Loucy (cell line): ENCODE measurements at regions not wholly inside any gene's neighbourhood (a gene's known extent, or its start where the extent isn't known, plus 50 kb on each side); places are given as distances from the start of the nearest gene placed in this dataset.

Experiments
- H2AFZ ChIP-seq: fragments of 200-600 bp; sonication (generic); 2 replicates; pipeline ENCODE4 v1.6.0; 2016; ENCODE audit warnings: antibody characterized with exemption, mild to moderate bottlenecking, low read length, moderate library complexity
- H3F3A ChIP-seq: fragments of 200-600 bp; 2 replicates; pipeline ENCODE4 v1.6.0; 2016; ENCODE audit warnings: antibody characterized with exemption, low read depth, mild to moderate bottlenecking
- H3K27me3 ChIP-seq: fragments of 200-600 bp; sonication (generic); 2 replicates; pipeline ENCODE4 v1.6.1; 2014; ENCODE audit warnings: low read length, mild to moderate bottlenecking; ENCODE audit not compliant: insufficient read depth, poor library complexity, severe bottlenecking
- H3K36me3 ChIP-seq: fragments of 200-600 bp; sonication (generic); 2 replicates; pipeline ENCODE4 v1.6.1; 2016; ENCODE audit warnings: low read length; ENCODE audit not compliant: insufficient read depth
- H3K4me1 ChIP-seq: fragments of 200-600 bp; sonication (generic); 2 replicates; pipeline ENCODE4 v1.5.1; 2014; ENCODE audit warnings: low read length, mild to moderate bottlenecking; ENCODE audit not compliant: insufficient read depth, poor library complexity, severe bottlenecking
- H3K4me2 ChIP-seq: fragments of 200-600 bp; sonication (generic); 2 replicates; pipeline ENCODE4 v1.6.0; 2014; ENCODE audit warnings: antibody characterized with exemption, low read length, low read depth, mild to moderate bottlenecking; ENCODE audit not compliant: poor library complexity, severe bottlenecking
- H3K4me3 ChIP-seq: fragments of 200-600 bp; sonication (generic); 2 replicates; pipeline ENCODE4 v1.5.1; 2014; ENCODE audit warnings: low read length, mild to moderate bottlenecking, mixed read lengths; ENCODE audit not compliant: poor library complexity, severe bottlenecking
- H3K79me2 ChIP-seq: fragments of 200-600 bp; sonication (generic); 2 replicates; pipeline ENCODE4 v1.6.1; 2014; ENCODE audit warnings: low read length; ENCODE audit not compliant: insufficient read depth
- H3K9ac ChIP-seq: fragments of 200-600 bp; sonication (generic); 2 replicates; pipeline ENCODE4 v1.6.0; 2014; ENCODE audit warnings: mild to moderate bottlenecking, low read depth, low read length, moderate library complexity; ENCODE audit not compliant: poor library complexity, severe bottlenecking
- H3K9me2 ChIP-seq: fragments of 200-600 bp; sonication (generic); replicated peaks from 2 replicates; pipeline ENCODE4 v1.6.1; 2016; ENCODE audit warnings: low read depth, low read length, mixed read lengths
- H3K9me3 ChIP-seq: fragments of 200-600 bp; sonication (generic); 2 replicates; pipeline ENCODE4 v1.6.1; 2014; ENCODE audit warnings: mild to moderate bottlenecking, antibody characterized with exemption, low read length, low read depth; ENCODE audit not compliant: insufficient read depth
- H4K20me1 ChIP-seq: fragments of 200-600 bp; sonication (generic); 2 replicates; pipeline ENCODE4 v1.6.0; 2014; ENCODE audit warnings: antibody characterized with exemption, low read length, mild to moderate bottlenecking; ENCODE audit not compliant: insufficient read depth, poor library complexity, severe bottlenecking
- CTCF ChIP-seq: fragments of 200-600 bp; sonication (generic); conservative IDR thresholded peaks from 2 replicates; pipeline ENCODE4 v1.5.1; 2014; ENCODE audit warnings: mild to moderate bottlenecking, antibody characterized with exemption, low read length
- EZH2phosphoT487 ChIP-seq: fragments of 200-600 bp; IDR thresholded peaks from 2 replicates; pipeline ENCODE4 v1.6.1; 2018; ENCODE audit warnings: antibody characterized with exemption, mild to moderate bottlenecking, moderate library complexity, borderline replicate concordance

- no peak overlapping the region for H3K4me2 ChIP-seq
- no peak overlapping the region for H2AFZ ChIP-seq
- H3K4me3 ChIP-seq = no peak overlapping the region
- no peaks in the 10 kb centered on the region for H4K20me1 ChIP-seq
- H3K79me2 ChIP-seq = no peaks in the 10 kb centered on the region
- H3K4me1 ChIP-seq = no peaks in the 10 kb centered on the region
- no peaks in the 10 kb centered on the region for H3F3A ChIP-seq
- H3K9me3 ChIP-seq = no peaks in the 10 kb centered on the region
- no peaks in the 10 kb centered on the region for H3K36me3 ChIP-seq
- no peak overlapping the region for H3K9ac ChIP-seq
- TF ChIP-seq CTCF = no peak
- H3K27me3 ChIP-seq = no peaks in the 10 kb centered on the region
- no peaks in the 10 kb centered on the region for H3K9me2 ChIP-seq
Measured at GRCh38 chr7:115758025-115758424, 272.5 kb downstream of the TFEC start.

- Histone ChIP-seq H3K9me3 (no peaks in the 10 kb centered on the region), H3K4me1 (no peaks in the 10 kb centered on the region), H3K4me2 (no peak overlapping the region), H3K4me3 (no peak overlapping the region), H3K36me3 (no peaks in the 10 kb centered on the region), H2AFZ (no peak overlapping the region), H4K20me1 (no peaks in the 10 kb centered on the region), H3K9ac (no peak overlapping the region), H3F3A (no peaks in the 10 kb centered on the region), H3K79me2 (no peaks in the 10 kb centered on the region), H3K27me3 (no peaks in the 10 kb centered on the region), H3K9me2 (no peaks in the 10 kb centered on the region)
- TF ChIP-seq EZH2phosphoT487 (no peak), CTCF (no peak)
Measured at GRCh38 chr7:115754226-115754625, 276.3 kb downstream of the TFEC start.

- Histone ChIP-seq H3K4me2 (no peak overlapping the region), H3K27me3 (no peaks in the 10 kb centered on the region), H3K9ac (no peak overlapping the region), H3F3A (no peaks in the 10 kb centered on the region), H3K9me2 (no peaks in the 10 kb centered on the region), H3K79me2 (no peaks in the 10 kb centered on the region), H3K4me3 (no peak overlapping the region), H3K36me3 (no peaks in the 10 kb centered on the region), H2AFZ (no peak overlapping the region), H3K9me3 (no peaks in the 10 kb centered on the region), H3K4me1 (no peaks in the 10 kb centered on the region), H4K20me1 (no peaks in the 10 kb centered on the region)
- TF ChIP-seq CTCF (no peak), EZH2phosphoT487 (no peak)
Measured at GRCh38 chr7:115749924-115750323, 280.6 kb downstream of the TFEC start.
